Neural progenitor cell (in vitro differentiated cells): ENCODE measurements at regions not wholly inside any gene's neighbourhood (a gene's known extent, or its start where the extent isn't known, plus 50 kb on each side); places are given as distances from the start of the nearest gene placed in this dataset.

Experiments
- EZH2 ChIP-seq: fragments of 200-600 bp; sonication (generic); IDR thresholded peaks from 2 replicates; pipeline ENCODE4 v1.6.1; 2017; ENCODE audit warnings: antibody characterized with exemption, mild to moderate bottlenecking, moderate library complexity
- TF ChIP-seq, protein P1 (sequence below): fragments of 200-600 bp; sonication (generic); IDR thresholded peaks from 2 replicates; pipeline ENCODE4 v1.5.1; 2017; ENCODE audit warnings: antibody characterized with exemption, mild to moderate bottlenecking

DNA sequence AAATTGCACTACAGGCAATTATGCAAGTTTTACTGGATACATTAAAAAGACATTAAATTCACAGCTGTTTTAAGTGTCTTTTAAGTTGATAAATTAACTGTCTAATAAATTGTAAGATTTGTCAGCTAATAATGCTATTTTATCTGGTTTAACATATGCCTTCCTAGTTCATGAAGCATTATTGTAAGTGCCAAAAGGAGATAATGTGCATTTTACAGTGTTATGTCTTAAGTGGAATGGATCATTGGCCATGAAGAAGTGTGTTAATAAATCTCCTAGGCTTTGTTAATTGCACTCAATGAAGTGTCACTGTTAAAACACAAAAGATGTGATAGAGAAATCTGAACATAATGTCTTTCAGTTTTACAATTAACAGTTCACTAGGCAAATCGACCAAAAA is 784.3 kb upstream of the POU3F4 start:
- no peak for TF ChIP-seq EZH2
- TF ChIP-seq, protein P1, sequence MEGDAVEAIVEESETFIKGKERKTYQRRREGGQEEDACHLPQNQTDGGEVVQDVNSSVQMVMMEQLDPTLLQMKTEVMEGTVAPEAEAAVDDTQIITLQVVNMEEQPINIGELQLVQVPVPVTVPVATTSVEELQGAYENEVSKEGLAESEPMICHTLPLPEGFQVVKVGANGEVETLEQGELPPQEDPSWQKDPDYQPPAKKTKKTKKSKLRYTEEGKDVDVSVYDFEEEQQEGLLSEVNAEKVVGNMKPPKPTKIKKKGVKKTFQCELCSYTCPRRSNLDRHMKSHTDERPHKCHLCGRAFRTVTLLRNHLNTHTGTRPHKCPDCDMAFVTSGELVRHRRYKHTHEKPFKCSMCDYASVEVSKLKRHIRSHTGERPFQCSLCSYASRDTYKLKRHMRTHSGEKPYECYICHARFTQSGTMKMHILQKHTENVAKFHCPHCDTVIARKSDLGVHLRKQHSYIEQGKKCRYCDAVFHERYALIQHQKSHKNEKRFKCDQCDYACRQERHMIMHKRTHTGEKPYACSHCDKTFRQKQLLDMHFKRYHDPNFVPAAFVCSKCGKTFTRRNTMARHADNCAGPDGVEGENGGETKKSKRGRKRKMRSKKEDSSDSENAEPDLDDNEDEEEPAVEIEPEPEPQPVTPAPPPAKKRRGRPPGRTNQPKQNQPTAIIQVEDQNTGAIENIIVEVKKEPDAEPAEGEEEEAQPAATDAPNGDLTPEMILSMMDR = no peak
